HG03342 (cell line): ENCODE measurements at regions not wholly inside any gene's neighbourhood (a gene's known extent, or its start where the extent isn't known, plus 50 kb on each side); places are given as distances from the start of the nearest gene placed in this dataset.
"Not testable (repeated sequence)": the region's sequence is repeated elsewhere in the genome, so short reads cannot be mapped to it uniquely, and the experiment has no call there.

Experiments used
- ATAC-seq: cut with Tn5 transposase; IDR thresholded peaks from one replicate; pipeline ENCODE4 v1.9.1; 2021; ENCODE audit warnings: mild to moderate bottlenecking, moderate library complexity; ENCODE audit not compliant: unreplicated experiment

GRCh38 chr16:29190553-29191431 lies 205.9 kb downstream of the LAT start:
- not testable (repeated sequence) for ATAC-seq

- not testable (repeated sequence) for ATAC-seq
Measured at GRCh38 chr16:29188806-29189205, 204.0 kb downstream of the LAT start.

DNA sequence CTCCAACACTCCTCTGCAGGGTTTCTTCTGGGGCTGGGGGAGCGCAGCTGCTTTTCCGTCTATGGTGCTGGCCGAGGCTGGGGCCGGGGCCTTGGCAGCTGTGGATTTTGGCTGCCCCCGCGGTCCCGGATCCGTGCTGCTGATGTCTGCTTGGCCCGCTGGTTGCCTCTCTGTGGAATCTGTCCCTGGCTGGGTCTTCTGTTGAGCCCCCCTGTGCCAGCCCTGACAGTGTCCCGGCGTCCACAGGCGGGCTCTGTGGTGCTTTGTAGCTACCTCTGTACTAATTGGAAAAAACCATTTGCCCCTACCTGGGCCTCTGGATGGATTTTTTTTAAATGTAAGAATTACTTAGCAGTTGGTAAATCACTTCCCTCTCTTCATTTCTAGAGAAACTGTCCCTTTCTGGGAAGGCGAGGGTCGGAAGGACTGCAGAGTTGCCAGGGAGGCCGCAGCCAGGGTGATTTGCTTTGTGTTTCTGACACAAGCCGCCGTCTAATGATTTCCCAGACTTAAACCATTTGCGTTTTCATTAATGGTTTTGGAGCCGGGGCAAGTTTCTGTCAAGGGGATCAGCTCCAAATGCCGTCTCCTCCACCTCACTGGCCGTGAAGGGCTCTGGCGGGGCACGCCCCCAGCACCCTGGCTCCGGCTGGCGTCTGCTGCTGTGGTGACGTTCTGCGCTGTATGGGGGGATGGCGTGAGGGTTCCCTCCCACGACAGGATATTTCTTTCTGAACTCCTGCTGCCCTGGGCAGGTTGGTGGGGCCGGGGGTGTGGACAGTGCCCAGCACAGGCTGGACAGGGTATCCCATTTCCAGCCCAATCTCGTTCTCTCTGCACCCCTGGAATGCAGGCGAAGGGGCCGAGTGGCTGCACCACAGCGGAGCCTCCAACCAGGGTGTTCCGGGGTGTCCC lies 201.7 kb downstream of the LAT start:
- not testable (repeated sequence) for ATAC-seq

DNA sequence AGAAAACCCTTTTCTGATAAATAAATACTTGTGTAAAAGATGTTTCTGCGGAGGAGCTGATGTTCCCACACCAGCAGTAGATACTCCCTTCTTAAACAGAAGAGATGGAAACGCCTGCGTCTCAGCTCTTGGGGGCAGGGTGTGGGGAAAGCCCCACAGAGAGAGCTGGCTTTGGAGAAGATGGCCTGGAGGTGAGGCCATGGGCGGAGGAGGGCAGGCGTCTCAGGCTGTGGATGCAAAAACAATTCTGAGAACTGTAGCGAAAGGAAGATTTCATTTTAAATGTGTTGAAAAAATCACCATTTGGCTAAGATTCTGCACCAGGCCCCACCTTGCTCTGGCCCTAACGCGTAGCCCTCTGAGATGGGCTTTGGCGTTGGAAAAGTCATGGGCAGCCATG lies 201.0 kb downstream of the LAT start:
- not testable (repeated sequence) for ATAC-seq

- ATAC-seq: not testable (repeated sequence)
Measured at GRCh38 chr16:29184738-29185438, 200.0 kb downstream of the LAT start.

GRCh38 chr16:29182940-29183868 lies 198.4 kb downstream of the LAT start:
- ATAC-seq: not testable (repeated sequence)

- ATAC-seq: no peak
Measured at GRCh38 chr16:29182501-29182900, 197.6 kb downstream of the LAT start.

GRCh38 chr16:29181921-29182411 lies 197.1 kb downstream of the LAT start:
- ATAC-seq: not testable (repeated sequence)

DNA sequence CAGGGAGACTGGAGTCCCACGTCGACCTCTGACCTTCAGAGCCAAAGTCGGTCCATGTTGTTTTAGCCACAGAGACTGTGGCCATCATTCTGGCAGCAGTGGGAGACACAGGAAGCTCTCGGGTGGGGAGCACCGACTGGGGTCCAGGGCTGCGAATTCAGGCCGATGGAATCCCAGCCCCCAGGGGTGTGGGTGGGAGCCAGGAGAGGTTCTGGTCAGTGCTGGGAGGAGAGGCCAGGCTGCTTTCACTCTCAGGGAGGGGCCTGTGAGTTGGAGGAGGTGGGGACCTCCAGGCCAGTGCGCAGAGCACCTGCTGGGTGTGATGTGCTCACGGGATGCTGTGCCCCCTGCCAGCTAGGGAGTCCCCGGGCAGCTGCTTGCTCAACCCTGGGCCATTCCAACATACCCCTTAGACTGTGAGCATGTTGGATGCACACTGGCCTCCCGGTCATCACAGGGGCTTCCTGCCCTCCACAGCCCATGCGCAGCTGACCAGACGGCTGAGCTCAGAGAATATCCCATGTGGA lies 196.5 kb downstream of the LAT start:
- not testable (repeated sequence) for ATAC-seq

DNA sequence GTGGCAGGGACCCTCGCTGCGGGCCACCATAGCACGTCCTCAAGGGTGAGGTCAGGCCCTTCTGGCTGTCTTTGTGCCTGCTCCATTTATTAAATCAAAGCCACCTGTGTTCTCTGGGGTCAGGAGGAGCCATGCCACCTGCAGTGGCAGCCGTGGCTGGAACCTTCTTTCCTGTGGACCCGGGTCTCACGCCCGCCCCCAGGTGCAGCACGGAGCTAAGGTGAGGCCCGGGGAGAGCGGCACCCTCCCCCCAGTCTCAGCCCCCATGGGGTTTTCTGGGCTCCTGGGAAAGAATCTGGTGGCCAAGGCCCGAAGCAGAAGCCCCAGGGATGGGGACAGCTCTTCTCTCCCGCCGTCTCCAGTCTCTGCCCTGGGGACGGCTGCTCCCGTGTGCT lies 195.4 kb downstream of the LAT start:
- ATAC-seq: not testable (repeated sequence)

GRCh38 chr16:29179401-29180205 lies 194.8 kb downstream of the LAT start:
- ATAC-seq: not testable (repeated sequence)

DNA sequence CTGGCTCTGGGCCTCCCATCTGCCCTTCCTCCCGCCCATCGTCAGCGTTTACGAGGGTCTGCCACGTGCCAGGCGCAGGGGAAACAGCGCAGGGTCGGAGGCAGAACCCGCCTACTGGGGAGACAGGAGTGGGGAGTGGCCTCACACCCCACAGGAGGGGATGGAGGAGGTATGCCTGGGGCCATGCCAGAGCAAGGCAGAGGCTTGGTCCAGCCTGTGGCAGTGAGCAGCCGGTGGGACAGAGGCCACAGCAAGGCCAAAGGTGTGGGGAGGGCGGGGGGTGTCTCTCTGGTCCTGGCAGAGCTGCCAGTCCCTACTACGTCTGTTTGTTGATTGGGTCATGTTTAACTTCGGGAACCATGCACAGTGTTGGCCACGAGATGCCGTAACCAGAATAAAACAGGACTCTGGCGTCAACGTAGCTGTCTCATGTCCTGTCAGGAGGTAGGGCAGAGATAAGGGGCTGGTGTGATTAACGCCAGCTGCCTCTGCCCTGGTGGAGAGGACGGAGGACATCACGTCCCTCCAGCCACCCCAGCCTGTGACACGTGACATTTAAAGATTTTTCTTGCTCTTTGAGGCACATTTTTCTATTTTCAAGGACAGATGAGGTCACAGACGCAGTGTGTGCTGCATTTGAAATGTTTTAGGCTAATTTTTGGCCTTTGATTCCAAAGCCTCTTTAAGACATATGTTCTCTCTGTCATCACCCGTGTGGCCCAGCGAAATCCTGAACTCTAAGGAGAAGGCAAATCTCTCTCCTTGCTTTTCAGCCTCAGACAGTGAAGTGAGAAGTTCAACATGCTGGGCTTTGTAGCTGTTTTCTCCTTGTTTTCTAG lies 193.3 kb downstream of the LAT start:
- ATAC-seq: not testable (repeated sequence)

GRCh38 chr16:29177203-29177887 lies 192.5 kb downstream of the LAT start:
- not testable (repeated sequence) for ATAC-seq

DNA sequence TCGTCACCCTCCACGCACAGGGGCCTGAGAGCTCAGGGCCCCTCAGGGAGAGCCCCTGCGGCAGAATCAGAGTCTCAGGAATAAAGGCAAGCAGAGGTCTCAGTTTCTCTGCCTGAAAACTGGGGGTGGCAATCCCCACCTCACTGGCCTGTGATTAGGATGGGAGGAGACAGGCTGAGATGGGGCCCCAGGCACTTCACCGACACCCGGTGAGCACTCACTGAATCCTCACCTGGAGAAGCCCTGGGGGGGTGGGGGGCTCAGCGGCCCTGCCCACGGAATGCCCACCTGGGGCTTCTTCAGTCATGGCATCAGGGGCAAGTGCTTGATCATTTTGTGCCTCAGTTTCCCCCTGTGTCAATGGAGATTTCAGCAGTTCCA lies 192.0 kb downstream of the LAT start:
- ATAC-seq: not testable (repeated sequence)

DNA sequence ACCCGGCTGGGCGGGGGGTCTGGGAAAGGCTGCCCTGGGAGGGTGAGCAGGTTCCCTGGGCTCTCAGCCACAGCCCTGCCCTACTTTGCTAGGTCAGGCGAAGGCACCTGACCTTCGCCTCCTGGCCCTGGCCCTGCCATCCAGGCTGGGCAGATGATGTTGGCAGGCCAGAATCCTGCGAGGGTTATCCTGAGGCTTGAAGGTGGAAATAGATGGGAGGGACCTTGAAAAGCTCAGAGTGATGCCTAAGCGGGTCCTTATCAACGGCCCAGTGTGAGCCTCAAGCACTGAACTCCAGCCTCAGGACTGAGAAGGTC lies 191.3 kb downstream of the LAT start:
- not testable (repeated sequence) for ATAC-seq

DNA sequence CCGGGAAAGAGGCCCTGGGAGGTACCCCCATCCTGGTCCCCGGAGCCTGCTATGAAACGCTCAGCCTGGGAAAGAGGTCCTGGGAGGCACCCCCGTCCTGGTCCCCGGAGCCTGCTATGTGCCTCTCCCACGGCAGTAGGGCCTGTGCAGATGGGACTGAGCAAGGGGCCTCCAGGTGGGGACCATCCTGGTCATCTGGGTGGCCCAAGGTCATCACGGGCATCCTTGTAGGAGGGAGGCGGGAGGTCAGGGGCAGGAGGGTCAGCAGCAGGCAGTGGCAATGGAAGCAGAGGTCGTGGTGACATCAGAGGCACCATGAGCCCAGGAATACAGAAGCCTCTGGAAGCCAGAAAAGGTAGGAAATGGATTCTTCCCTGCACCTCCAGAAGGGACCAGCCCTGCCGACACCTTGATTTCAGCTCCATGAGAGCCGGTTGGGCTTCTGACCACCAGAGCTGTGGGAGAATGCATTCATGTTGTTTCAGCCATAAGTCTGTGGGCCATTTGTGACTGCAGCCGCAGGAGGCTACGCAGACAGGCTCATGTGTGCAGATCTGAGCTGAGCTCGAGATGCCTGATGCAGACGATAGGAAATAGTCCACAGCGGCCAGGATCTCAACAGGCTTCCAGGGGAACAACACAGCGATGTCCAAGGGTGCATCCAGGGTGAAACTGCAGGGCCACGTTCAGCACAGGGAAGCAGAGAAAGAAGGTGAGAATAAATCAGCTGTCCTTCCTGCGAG lies 190.7 kb downstream of the LAT start:
- ATAC-seq: not testable (repeated sequence)
